ENCODE measurements at regions not wholly inside any gene's neighbourhood (a gene's known extent, or its start where the extent isn't known, plus 50 kb on each side); places are given as distances from the start of the nearest gene placed in this dataset.

- no peak for TF ChIP-seq CTCF (conservative IDR thresholded peaks at IDR 0.05; ENCODE audit: low read depth, low read length)
- no peak for TF ChIP-seq EZH2 (IDR thresholded peaks at IDR 0.05; ENCODE audit: low read length, unreplicated experiment)
- TF ChIP-seq EZH2phosphoT487 (IDR thresholded peaks at IDR 0.05; ENCODE audit: borderline replicate concordance, low read length) = no peak
Observed at GRCh38 chr17:79154951-79155585, 80.4 kb downstream of the ENGASE start.
